GM18502 (cell line): ENCODE measurements at regions not wholly inside any gene's neighbourhood (a gene's known extent, or its start where the extent isn't known, plus 50 kb on each side); places are given as distances from the start of the nearest gene placed in this dataset.
"Not testable (repeated sequence)": the region's sequence is repeated elsewhere in the genome, so short reads cannot be mapped to it uniquely, and the experiment has no call there.

Experiments used
- ATAC-seq: cut with Tn5 transposase; IDR thresholded peaks from one replicate; pipeline ENCODE4 v1.9.1; 2021; ENCODE audit warnings: mild to moderate bottlenecking; ENCODE audit not compliant: unreplicated experiment, poor library complexity

DNA sequence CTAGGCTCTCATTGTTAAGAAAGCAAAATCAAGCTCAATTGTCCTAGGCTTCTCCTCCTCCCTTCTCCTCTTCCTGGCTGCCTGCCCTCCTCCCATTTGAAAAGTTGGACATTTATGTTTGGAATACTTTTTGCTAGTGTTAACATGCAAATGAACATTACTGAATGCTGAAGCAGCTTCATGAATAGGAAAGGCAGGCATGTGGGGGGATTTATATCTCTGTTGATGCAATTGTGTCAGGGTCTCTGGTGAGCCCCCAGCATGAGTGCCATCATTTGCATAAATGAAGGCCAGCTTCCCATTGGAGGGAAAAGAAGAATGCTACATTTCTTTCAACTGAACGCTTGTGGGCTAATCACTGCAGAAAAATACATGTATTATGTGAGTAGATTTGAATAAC lies 160.1 kb upstream of the NDST3 start:
- ATAC-seq, result no peak

DNA sequence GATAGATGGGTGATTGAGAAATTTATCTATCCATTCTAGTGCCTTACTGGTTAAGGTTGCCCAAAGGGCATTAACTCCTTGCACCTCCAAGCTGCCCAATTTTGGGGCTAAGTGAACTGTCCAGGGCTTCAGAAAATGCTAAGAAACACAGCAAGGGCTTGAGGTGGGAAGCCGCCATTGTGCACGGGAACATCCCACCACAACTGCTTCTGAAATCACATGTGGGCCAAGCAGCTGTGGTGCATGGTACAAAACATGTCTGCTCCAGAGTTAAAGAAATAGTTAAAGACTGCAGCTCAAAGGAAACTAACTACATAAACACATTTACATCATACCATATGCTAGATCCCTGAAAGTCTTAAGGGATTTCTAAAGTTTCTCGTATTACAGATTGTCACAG lies 144.3 kb upstream of the NDST3 start:
- no peak for ATAC-seq

DNA sequence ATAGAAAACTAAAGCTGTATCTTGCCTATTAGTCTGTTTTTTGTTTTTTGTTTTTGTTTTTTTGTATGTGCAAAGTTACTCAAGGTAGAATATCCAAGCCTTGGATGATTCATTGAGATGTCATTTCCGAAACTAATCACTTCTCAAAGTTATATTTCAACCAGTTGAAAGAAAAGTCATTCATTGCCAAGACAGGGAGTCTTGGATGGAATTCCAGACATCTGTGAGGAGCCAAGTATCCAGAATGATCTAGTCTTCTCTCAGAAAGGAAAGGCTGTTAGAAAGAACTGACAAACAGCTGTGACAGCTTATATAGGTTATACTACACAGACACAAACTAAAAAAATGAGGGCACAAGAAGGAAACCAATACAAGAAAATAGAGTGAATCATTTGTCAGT lies 141.1 kb upstream of the NDST3 start:
- no peak for ATAC-seq

DNA sequence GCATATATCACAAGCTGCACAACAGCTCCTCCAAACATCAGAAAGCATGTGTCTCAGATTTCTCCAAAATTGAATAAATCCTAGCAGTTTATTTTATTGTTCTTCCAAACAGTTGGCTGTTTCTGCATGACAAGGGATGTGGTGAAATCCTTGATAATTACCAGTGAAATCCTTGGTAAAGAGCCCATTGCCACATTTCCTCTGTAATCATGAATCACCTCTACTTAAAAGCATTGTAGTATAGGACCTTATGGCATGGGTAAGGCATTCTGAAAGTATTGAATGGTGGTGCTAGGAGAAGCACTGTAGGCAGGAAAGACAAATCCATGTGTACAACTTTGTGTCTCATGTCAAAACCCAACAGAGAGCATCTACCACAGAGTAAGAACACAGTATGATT lies 135.8 kb upstream of the NDST3 start:
- ATAC-seq, result no peak

DNA sequence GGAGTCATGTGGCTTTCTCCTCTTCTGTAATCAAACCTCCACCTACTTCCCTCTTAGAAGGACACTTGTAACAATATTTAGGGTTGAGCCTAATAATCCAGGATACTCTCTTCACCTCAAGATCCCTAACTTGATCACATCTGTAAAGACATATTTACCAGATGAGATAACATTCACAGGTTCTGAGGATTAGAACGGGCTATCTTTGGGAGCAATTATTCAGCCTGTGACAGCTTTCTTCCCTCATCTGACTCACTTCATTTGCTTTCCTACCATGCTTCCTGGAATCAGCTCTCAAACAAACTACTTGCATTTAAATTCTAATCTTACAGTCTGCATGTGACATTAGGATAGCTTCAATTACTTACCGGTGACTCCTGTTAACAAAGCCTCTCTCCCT lies 133.5 kb upstream of the NDST3 start:
- no peak for ATAC-seq

DNA sequence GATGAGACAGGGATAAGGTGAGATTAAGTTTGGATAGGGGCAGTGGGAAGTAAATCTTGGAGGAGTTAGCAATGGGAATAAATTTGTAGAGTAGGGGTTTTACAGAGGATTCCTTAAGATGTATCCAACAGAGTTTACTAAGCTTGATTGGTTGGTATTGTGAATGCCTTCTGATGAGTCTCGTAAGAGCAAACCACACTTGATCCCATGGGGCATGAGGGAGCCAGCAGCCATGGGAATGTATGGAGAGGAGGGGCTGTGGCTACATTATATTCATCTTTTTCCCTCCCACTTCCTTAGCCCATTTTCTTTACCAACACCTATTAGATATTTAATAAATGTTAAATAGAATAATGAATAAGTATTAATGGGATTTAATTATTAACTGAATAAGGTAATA lies 126.6 kb upstream of the NDST3 start:
- no peak for ATAC-seq

DNA sequence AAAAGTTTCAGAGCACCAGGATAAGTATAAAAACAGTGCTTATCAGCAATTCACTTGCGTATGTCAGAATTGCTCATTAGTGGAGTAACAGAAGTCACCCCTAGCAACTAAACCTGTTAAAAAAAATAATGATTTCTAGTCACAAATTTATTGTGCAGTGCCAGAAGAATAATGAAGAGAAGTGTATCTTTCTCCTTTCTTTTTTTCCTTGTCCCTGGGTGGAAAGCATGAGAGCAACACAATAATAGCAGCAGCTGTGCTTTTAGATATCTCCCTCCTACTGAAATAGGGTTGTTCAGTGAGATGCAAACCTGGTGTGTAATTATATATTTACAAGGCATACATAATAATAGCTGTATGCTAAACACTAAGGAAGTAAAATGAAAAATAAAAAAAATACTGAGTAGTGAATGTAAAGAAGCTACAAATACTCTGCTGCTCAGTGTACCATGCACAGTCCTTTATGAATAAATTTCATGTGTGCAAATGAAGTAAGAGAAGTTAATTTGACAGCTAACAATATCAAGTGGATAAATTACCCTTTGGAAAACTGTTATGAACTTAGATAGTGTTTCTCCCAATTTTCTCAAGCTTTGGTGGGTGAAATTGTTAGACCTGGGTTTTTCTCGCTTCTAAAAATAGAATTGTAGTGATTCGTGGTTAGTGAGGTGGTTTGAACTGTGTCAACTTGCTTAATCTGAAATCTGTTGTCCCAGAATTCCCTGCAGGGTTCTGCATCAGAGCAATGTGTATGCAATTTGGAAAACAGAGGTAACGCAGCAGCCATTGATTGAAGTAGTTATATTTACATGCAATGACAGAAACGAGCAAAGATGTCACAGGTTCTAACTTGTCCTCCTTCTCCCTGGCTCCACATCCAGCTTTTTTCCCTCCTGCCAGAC lies 125.7 kb upstream of the NDST3 start:
- no peak for ATAC-seq

DNA sequence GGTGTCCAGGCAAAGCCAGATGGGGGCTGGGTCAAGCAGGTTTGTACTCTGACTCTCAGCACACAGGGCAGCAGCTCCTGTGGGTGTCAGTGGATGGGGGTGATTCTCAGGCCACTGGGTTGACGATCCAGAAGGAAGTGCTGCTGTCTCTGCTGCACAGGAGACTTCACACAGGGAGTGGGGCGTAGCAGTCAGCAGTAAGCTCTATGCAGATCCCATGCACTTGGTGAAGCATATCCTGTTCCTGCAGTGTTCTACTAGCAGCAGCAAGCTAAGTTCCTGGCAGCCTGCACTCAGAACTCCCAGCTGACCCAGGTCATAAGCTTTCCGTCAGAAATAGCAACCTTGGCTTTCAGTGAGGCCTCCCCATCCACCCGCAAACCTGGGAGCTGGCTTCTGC lies 117.6 kb upstream of the NDST3 start:
- no peak for ATAC-seq

DNA sequence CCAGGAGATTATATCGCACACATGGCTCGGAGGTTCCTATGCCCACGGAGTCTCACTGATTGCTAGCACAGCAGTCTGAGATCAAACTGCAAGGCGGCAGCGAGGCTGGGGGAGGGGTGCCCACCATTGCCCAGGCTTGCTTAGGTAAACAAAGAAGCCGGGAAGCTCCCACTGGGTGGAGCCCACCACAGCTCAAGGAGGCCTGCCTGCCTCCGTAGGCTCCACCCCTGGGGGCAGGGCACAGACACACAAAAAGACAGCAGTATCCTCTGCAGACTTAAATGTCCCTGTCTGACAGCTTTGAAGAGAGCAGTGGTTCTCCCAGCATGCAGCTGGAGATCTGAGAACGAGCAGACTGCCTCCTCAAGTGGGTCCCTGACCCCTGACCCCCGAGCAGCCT lies 112.0 kb upstream of the NDST3 start:
- ATAC-seq, result not testable (repeated sequence)

DNA sequence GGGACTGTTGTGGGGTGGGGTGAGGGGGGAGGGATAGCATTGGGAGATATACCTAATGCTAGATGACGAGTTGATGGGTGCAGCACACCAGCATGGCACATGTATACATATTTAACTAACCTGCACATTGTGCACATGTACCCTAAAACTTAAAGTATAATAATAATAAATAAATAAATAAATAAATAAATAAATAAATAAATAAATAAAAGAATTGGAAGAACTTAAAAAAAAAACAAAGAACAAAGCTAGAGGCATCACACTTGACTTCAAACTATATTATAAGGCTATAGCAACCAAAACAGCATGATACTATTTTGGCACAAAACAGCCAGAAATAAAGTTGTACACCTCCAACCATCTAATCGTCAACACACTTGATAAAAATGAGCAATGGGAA lies 106.5 kb upstream of the NDST3 start:
- ATAC-seq, result not testable (repeated sequence)

DNA sequence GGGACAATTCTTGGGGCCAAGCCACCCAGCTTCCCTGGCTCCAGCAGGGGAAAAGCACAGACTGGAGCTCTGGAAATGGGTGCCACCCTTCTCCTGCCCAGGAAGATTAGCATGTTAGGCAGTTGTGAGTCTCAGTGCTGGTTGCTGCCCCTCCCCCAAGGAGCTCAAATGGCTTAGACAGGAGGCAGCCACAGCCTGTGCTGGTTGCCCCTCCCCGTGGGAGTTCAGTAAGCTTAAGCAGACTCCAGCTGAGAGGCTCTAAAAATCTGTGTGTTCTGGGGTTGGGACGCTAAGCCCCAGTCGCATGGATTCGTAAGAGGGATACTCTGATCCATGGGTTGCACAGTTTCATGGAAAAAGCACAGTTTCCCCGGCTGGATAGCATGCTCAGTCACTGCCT lies 92.7 kb upstream of the NDST3 start:
- ATAC-seq, result no peak

DNA sequence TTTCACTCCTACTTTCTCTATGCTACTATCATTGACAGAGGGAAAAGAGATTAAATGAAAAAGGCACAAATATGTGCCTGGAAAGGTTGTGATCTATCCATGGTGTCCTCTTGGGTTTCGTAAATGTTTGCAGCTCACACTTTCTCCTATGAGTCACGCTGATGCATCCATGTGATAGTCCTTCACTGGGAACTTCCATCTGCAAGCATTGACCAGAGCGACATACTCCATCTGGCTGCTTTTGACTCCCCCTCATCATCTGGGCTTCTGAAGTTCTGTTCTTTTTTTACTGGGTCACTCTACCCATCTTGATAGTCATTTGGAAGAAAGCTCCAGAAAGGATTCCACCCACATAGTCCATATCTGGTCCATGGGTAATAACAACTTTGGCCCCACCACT lies 84.7 kb upstream of the NDST3 start:
- no peak for ATAC-seq

DNA sequence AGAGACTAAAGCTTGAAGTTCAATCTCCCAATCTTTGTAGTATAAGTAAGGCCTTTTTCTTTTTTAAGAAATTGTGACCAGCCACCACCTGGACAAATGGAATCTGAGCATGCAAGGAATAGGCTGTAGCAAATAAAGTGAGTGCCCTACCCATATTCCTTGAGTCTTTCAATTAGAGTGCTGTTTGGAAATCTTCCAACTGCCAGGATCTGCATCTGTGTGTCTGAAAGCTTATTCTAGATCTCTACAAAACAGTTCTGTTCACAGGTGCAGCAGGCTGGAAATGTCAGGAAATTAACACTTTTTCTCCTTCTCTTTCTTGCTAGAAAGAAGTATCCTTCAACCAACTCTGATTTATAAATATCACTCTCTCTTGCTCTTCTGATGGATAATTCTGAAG lies 76.7 kb upstream of the NDST3 start:
- ATAC-seq, result no peak

DNA sequence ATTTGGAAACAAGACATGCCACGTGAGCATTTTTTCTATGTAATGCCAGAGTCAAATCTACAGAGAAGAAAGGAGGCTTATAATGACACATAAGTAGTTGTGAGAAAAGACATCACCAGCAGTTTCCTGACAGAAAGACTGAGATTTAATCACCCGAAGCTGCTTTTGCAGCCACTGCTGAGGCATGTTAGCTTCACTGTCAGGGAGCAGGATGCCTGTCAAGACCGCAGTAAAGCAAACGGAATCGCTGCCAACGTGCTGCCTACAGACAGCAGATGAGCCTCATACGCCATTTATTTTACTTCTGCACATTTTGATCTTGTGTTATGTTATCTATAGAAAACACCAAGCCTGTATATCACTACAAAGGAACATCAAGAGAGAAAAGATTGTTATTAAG lies 68.7 kb upstream of the NDST3 start:
- ATAC-seq, result no peak

DNA sequence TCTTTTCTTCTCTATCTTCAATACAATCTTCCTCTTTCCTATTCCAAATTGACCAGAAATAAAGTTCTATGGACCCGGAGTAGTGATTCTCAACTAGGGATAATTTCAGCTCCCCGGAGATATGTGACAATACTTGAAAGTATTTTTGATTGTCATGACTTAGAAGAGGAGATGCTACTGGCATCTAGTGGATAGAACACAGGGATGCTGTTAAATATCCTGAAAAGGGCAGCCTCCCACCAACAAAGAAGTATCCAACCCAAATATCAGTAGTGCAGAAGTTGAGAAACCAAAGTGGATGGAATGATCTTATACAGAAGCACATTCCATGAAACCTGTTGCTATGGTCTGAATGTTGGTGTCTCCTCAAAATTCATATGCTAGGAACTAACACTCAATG lies 65.7 kb upstream of the NDST3 start:
- no peak for ATAC-seq

DNA sequence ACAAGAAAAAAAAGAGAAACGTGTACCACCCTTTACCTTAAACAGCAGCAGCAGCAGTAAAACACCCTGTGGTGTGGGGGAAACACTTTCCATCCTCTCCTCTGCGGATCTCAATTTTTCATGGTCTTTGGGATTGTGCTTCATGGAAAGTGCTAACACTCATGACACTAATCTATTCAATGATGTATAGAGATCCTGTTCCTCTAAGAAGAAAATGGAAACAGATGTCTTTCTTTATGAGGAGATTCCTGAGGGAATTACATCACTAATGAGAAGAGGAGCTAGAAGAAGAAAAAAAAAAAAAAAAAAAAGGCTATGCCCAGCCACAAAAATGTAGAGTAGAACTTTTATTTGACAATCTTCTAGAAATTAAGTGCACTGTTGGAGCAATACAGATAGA lies 62.9 kb upstream of the NDST3 start:
- no peak for ATAC-seq

DNA sequence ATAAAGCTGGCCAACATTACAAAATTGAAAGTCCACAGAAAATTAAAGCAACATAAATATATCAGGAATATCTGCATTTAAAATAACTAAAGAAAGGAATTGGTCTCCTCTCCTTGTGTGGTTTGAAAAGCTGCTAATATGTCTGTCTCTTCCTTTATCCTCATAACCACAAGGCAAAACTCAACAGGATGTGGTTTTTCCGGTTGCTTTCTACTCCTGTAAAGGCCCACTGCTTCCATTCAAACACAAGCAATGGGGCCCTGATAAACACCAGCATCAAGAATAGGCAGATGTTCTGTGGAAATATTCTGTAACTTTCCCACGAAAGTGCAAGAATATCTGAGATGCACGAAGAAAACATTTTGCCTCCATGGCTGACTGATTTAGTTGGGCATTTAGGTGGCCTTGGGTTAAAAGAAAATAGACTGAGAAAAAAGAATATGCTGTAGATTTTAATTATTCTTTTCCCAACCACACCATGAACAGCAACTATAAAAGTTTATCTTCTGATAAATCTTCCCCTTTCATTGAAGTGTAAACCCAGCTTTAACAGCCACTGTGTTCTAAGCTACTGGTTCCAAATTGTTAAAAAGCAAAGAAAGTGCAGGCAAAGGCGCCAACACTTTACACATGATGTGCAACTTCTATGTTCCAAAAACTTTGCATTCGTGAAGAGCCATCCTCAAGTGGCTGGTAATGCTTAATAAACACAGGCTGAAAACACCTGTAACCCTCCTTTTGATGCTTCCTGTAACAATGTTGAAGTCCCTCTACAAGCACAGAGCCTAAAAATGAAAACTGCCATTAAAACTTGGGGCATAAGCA lies 50.5 kb upstream of the NDST3 start:
- ATAC-seq, result no peak

DNA sequence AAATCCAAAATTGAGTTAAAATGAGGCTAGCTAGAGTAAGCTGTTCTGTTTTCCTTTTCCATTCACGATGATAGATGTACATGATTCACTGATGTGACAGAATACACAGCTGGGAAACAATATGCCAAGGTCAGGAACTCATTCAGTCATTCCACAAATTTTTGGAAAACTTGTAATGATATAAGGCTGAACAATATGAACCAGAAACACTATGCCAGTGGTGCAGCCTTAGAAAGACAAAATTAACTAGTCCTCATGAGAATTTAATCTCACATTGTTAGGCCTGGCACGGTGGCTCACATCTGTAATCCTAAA lies 50.0 kb upstream of the NDST3 start:
- no peak for ATAC-seq
